PC-9 (cell line): ENCODE measurements at regions not wholly inside any gene's neighbourhood (a gene's known extent, or its start where the extent isn't known, plus 50 kb on each side); places are given as distances from the start of the nearest gene placed in this dataset.

Experiments used
- BruUV-seq: library from RNA; stranded (reverse); fragments of 400-500 nt; replicated peaks from 2 replicates; lab custom pipeline; 2021; lab: Mats Ljungman, UMichigan
- CTCF ChIA-PET: fragments of 300-600 bp; sonication (Branson Sonifier 250); formaldehyde crosslinking; loops from one replicate; lab custom pipeline; 2022; ENCODE audit warnings: antibody characterized with exemption; lab: Charles Lee
- POLR2A ChIA-PET: fragments of 300-600 bp; sonication (Branson Sonifier 250); formaldehyde crosslinking; loops from one replicate; lab custom pipeline; 2022; ENCODE audit warnings: antibody characterized with exemption; ENCODE audit not compliant: unreplicated experiment; lab: Charles Lee
- DNase-seq, 2 experiments: peaks; one replicate each; pipeline versions ENCODE4 v3.0.0 to v3.0.0-alpha.2; 2015 to 2022; ENCODE audit warnings: mixed read lengths in 1 of 2
- H2AFZ ChIP-seq: fragments of 200-600 bp; sonication (generic); 2 replicates; pipeline ENCODE4 v1.8.1; 2017; ENCODE audit warnings: antibody characterized with exemption
- H3F3A ChIP-seq: fragments of 200-600 bp; sonication (generic); 2 replicates; pipeline ENCODE4 v1.8.1; 2017; ENCODE audit warnings: antibody characterized with exemption, mild to moderate bottlenecking, low read depth; ENCODE audit not compliant: insufficient read depth
- H3K27ac ChIP-seq: fragments of 200-600 bp; sonication (generic); 2 replicates; pipeline ENCODE4 v1.6.1; 2016; ENCODE audit warnings: mixed run types
- H3K27me3 ChIP-seq: fragments of 200-600 bp; sonication (generic); 2 replicates; pipeline ENCODE4 v1.6.1; 2016; ENCODE audit warnings: low read depth, mixed run types; ENCODE audit not compliant: insufficient read depth
- H3K36me3 ChIP-seq: fragments of 200-600 bp; sonication (generic); 2 replicates; pipeline ENCODE4 v1.6.1; 2016; ENCODE audit warnings: low read depth, mixed run types
- H3K4me1 ChIP-seq: fragments of 200-600 bp; sonication (generic); replicated peaks from 2 replicates; pipeline ENCODE4 v1.6.1; 2016; ENCODE audit warnings: mixed run types; ENCODE audit not compliant: insufficient read depth
- H3K4me2 ChIP-seq: fragments of 200-600 bp; sonication (generic); 2 replicates; pipeline ENCODE4 v1.6.1; 2017; ENCODE audit warnings: mixed run types
- H3K4me3 ChIP-seq: fragments of 200-600 bp; sonication (generic); 2 replicates; pipeline ENCODE4 v1.6.1; 2016; ENCODE audit warnings: mixed run types
- H3K79me2 ChIP-seq: fragments of 200-600 bp; sonication (generic); 2 replicates; pipeline ENCODE4 v1.6.1; 2017; ENCODE audit warnings: low read depth, mixed run types
- H3K9me2 ChIP-seq: fragments of 200-600 bp; sonication (generic); 2 replicates; pipeline ENCODE4 v1.8.1; 2017; ENCODE audit warnings: mild to moderate bottlenecking; ENCODE audit not compliant: insufficient read depth
- H3K9me3 ChIP-seq: fragments of 200-600 bp; sonication (generic); 2 replicates; pipeline ENCODE4 v1.8.1; 2016; ENCODE audit warnings: low read depth; ENCODE audit not compliant: insufficient read depth
- H4K20me1 ChIP-seq: fragments of 200-600 bp; sonication (generic); 2 replicates; pipeline ENCODE4 v1.8.1; 2017; ENCODE audit not compliant: insufficient read depth
- EZH2 ChIP-seq: fragments of 200-600 bp; sonication (generic); IDR thresholded peaks from 2 replicates; pipeline ENCODE4 v1.8.0; 2017; ENCODE audit warnings: antibody characterized with exemption, low read depth
- intact Hi-C: fragments of 100-400 bp; cut with micrococcal nuclease; formaldehyde crosslinking; loops from one replicate; pipeline ENCODE4 v1.10.0; 2022; ENCODE audit not compliant: unreplicated experiment
- TF ChIP-seq, protein P1 (sequence below): fragments of 200-600 bp; sonication (generic); conservative IDR thresholded peaks from 2 replicates; pipeline ENCODE4 v1.6.1; 2017; ENCODE audit warnings: mixed run types, antibody characterized with exemption, mild to moderate bottlenecking, moderate library complexity

DNA sequence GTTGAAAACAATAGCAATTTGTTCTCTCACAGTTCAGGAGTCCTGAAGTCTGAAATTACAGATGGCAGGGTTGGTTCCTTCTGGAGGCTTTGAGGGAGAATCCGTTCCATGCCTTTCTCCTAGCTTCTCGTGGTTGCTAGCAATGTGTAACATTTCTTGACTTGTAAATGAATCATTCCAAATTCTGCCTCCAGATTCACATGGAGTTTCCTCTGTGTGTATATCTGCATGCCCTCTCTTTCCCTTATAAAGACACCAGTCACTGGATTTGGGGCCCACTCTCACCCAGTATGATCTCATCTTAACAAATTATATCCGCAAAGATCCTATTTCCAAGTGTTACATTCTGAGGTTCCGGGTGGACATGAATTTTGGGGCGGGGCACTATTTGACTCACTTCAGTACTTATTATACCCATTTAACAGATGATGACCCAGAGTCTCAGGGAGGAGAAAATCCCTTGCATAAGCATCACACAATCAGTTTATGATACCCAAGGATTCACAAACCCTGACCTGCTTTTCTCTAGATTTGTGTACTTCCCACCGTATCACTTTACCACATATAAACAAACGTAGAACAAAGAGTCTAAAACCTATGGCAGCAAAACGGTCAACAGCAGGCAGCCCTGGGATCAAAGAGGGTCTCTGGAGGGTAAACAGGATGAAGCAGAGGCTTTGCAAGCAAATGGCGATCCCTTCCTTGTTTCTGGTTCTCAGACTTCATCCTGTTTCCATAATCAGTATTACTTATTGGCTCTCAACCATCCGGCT is 93.7 kb downstream of the C9orf152 start:
- H3K4me2 ChIP-seq, result no peak overlapping the region
- ChIA-PET CTCF (no interaction called here), POLR2A (no interaction called here)
- no peaks in the 10 kb centered on the region for H3K27me3 ChIP-seq
- H3K79me2 ChIP-seq, result peaks cover 42% of the 10 kb centered on the region
- no peak for DNase-seq
- H3K36me3 ChIP-seq, result no peaks in the 10 kb centered on the region
- H4K20me1 ChIP-seq, result no peaks in the 10 kb centered on the region
- no peak overlapping the region for H3K27ac ChIP-seq
- peaks cover 37% of the 10 kb centered on the region for H3K4me1 ChIP-seq
- H3F3A ChIP-seq, result peaks cover 18% of the 10 kb centered on the region
- H3K9me2 ChIP-seq, result no peaks in the 10 kb centered on the region; the same call in 1 of the 2 replicates
- no peak overlapping the region for H2AFZ ChIP-seq
- intact Hi-C loops, result no loop called here
- no peak for TF ChIP-seq EZH2
- TF ChIP-seq, protein P1, sequence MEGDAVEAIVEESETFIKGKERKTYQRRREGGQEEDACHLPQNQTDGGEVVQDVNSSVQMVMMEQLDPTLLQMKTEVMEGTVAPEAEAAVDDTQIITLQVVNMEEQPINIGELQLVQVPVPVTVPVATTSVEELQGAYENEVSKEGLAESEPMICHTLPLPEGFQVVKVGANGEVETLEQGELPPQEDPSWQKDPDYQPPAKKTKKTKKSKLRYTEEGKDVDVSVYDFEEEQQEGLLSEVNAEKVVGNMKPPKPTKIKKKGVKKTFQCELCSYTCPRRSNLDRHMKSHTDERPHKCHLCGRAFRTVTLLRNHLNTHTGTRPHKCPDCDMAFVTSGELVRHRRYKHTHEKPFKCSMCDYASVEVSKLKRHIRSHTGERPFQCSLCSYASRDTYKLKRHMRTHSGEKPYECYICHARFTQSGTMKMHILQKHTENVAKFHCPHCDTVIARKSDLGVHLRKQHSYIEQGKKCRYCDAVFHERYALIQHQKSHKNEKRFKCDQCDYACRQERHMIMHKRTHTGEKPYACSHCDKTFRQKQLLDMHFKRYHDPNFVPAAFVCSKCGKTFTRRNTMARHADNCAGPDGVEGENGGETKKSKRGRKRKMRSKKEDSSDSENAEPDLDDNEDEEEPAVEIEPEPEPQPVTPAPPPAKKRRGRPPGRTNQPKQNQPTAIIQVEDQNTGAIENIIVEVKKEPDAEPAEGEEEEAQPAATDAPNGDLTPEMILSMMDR, result no peak
- H3K4me3 ChIP-seq, result no peak overlapping the region
- no TSS peak for BruUV-seq
- H3K9me3 ChIP-seq, result no peaks in the 10 kb centered on the region

DNA sequence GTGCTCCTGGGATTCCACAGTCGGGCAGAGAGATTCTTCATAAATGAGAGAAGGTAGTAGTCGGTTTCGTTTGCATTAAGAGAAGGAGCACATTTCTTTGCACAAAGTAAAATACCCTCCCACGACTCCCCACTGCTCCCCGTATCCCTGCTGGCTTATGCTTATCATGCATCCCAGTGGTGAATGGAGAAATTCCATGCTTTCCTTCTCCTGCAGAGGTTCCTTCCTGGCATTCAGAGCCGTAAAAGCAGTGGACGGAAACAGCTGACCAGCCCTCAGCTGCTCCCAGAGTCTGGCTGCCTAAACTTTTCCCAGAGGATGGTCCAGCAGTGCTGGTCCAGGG is 93.1 kb downstream of the C9orf152 start:
- POLR2A ChIA-PET, result no interaction called here
- no peaks in the 10 kb centered on the region for H4K20me1 ChIP-seq
- H3F3A ChIP-seq, result peaks cover 18% of the 10 kb centered on the region
- no peaks in the 10 kb centered on the region for H3K9me3 ChIP-seq
- DNase-seq, result no peak
- no TSS peak for BruUV-seq
- CTCF ChIA-PET, result no interaction called here
- H3K4me1 ChIP-seq, result peaks cover 31% of the 10 kb centered on the region
- intact Hi-C loops, result no loop called here
- H3K4me3 ChIP-seq, result no peak overlapping the region
- no peaks in the 10 kb centered on the region for H3K36me3 ChIP-seq
- H3K79me2 ChIP-seq, result peaks cover 43% of the 10 kb centered on the region
- H3K4me2 ChIP-seq, result peak overlapping the region; percentile 63; the same call in 1 of the 2 replicates
- no peak overlapping the region for H2AFZ ChIP-seq
- peak overlapping the region; percentile 76; the same call in 1 of the 2 replicates for H3K27ac ChIP-seq
- no peak for TF ChIP-seq EZH2
- TF ChIP-seq, protein P1, result no peak
- H3K27me3 ChIP-seq, result no peaks in the 10 kb centered on the region
- H3K9me2 ChIP-seq, result no peaks in the 10 kb centered on the region; the same call in 1 of the 2 replicates

DNA sequence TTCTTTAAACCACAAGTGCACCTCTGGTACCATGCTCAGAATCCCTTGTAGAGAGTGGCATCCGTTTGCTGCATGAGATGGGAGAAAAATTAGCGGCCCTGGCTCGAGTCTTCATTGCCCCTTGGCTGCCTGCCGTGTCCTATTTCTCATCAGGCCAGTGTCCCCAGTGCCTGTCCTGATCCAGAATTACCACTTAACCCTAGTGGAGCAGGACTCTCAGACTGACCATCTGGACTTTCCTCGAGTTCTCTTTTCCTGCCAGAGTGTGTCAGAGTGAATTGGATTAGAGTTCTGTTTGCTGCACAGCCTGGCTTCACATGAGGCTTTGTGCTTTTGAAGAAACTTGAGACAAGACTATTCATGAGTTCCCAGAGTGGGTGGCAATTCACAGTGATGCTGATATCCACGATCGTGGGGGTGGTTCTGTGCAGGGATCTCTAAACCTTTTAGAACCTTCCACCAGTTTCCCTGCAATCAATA is 92.6 kb downstream of the C9orf152 start:
- H3K4me2 ChIP-seq, result peak overlapping the region; percentile 63
- DNase-seq, result no peak
- no peak overlapping the region for H3K4me3 ChIP-seq
- peaks cover 46% of the 10 kb centered on the region for H3K79me2 ChIP-seq
- no peaks in the 10 kb centered on the region for H3K9me3 ChIP-seq
- no peaks in the 10 kb centered on the region for H3K36me3 ChIP-seq
- POLR2A ChIA-PET, result interaction anchor here (0.6 to 1.0 kb wide), 2 partner anchors 11 to 15 kb away, joined by 4 read pairs; no protein-coding TSS in a partner anchor
- H3K4me1 ChIP-seq, result peaks cover 28% of the 10 kb centered on the region
- H4K20me1 ChIP-seq, result no peaks in the 10 kb centered on the region
- H2AFZ ChIP-seq, result no peak overlapping the region
- CTCF ChIA-PET, result no interaction called here
- BruUV-seq, result no TSS peak
- TF ChIP-seq EZH2, result no peak
- TF ChIP-seq, protein P1, result no peak
- H3K27me3 ChIP-seq, result no peaks in the 10 kb centered on the region
- intact Hi-C loops, result no loop called here
- peaks cover 18% of the 10 kb centered on the region for H3F3A ChIP-seq
- H3K9me2 ChIP-seq, result no peaks in the 10 kb centered on the region; the same call in 1 of the 2 replicates
- H3K27ac ChIP-seq, result peak overlapping the region; percentile 76
